ENCODE measurements at regions not wholly inside any gene's neighbourhood (a gene's known extent, or its start where the extent isn't known, plus 50 kb on each side); places are given as distances from the start of the nearest gene placed in this dataset.

- DNase-seq (ENCODE audit: low read depth, low spot score), result no peak
Measured at GRCh38 chr21:39056636-39057035, 126.6 kb downstream of the PSMG1 start.

GRCh38 chr21:39055167-39055767 is 128.0 kb downstream of the PSMG1 start:
- no peak for DNase-seq (ENCODE audit: low read depth, low spot score)

- DNase-seq (ENCODE audit: low read depth, low spot score), result no peak
Measured at GRCh38 chr21:39054066-39054465, 129.2 kb downstream of the PSMG1 start.

- DNase-seq (ENCODE audit: low read depth, low spot score), result no peak
Measured at GRCh38 chr21:39053126-39053525, 130.1 kb downstream of the PSMG1 start.

- no peak for DNase-seq (ENCODE audit: low read depth, low spot score)
Measured at GRCh38 chr21:39052718-39053117, 130.5 kb downstream of the PSMG1 start.

- DNase-seq (ENCODE audit: low read depth, low spot score), result no peak
Measured at GRCh38 chr21:39051588-39051949, 131.7 kb downstream of the PSMG1 start.

- DNase-seq (ENCODE audit: low read depth, low spot score), result no peak
Measured at GRCh38 chr21:39050841-39051587, 132.2 kb downstream of the PSMG1 start.

GRCh38 chr21:39048574-39048973 is 134.7 kb downstream of the PSMG1 start:
- DNase-seq (ENCODE audit: low read depth, low spot score), result no peak

- DNase-seq (ENCODE audit: low read depth, low spot score), result no peak
Measured at GRCh38 chr21:39048064-39048463, 135.2 kb downstream of the PSMG1 start.

GRCh38 chr21:39047046-39047445 is 136.2 kb downstream of the PSMG1 start:
- no peak for DNase-seq (ENCODE audit: low read depth, low spot score)

GRCh38 chr21:39046236-39046916 is 136.9 kb downstream of the PSMG1 start:
- no peak for DNase-seq (ENCODE audit: low read depth, low spot score)

- DNase-seq (ENCODE audit: low read depth, low spot score), result no peak
Measured at GRCh38 chr21:39041816-39042215, 141.4 kb downstream of the PSMG1 start.

- no peak for DNase-seq (ENCODE audit: low read depth, low spot score)
Measured at GRCh38 chr21:39040494-39041110, 142.6 kb downstream of the PSMG1 start.

- no peak for DNase-seq (ENCODE audit: low read depth, low spot score)
Measured at GRCh38 chr21:39037807-39038405, 145.3 kb downstream of the PSMG1 start.

GRCh38 chr21:39036581-39036980 is 146.7 kb downstream of the PSMG1 start:
- no peak for DNase-seq (ENCODE audit: low read depth, low spot score)

GRCh38 chr21:39034590-39035536 is 148.4 kb downstream of the PSMG1 start:
- DNase-seq (ENCODE audit: low read depth, low spot score), result no peak

GRCh38 chr21:39033878-39034589 is 149.2 kb downstream of the PSMG1 start:
- no peak for DNase-seq (ENCODE audit: low read depth, low spot score)

GRCh38 chr21:39029900-39030884 is 153.1 kb downstream of the PSMG1 start:
- no peak for DNase-seq (ENCODE audit: low read depth, low spot score)

All from activated naive CD8-positive, alpha-beta T cell treated with anti-CD3 and anti-CD28 coated beads, Interleukin-2, amount 50 U/mL, for 16 hours (primary cell).